Stimulated activated CD8-positive, alpha-beta memory T cell treated with anti-CD3 and anti-CD28 coated beads, Interleukin-4, amount 100 ng/mL, for 1 hour (primary cell): ENCODE measurements at regions not wholly inside any gene's neighbourhood (a gene's known extent, or its start where the extent isn't known, plus 50 kb on each side); places are given as distances from the start of the nearest gene placed in this dataset.
A peak's percentile ranks its signal among the peaks of the same experiment; 100 is the strongest.

ENCODE experiments used
- DNase-seq, 2 donors: peaks; one replicate each; pipeline ENCODE4 v3.0.0-alpha.2; 2020; ENCODE audit warnings: low read depth in 2 of 2, low spot score in 1 of 2

- peak; percentile 9 to 17 for DNase-seq
These were observed 205.9 kb upstream of the IGF1R start for GRCh38 chr15:98442379-98442833.

- no peak for DNase-seq
These were observed 205.4 kb upstream of the IGF1R start for GRCh38 chr15:98442901-98443300.

DNA sequence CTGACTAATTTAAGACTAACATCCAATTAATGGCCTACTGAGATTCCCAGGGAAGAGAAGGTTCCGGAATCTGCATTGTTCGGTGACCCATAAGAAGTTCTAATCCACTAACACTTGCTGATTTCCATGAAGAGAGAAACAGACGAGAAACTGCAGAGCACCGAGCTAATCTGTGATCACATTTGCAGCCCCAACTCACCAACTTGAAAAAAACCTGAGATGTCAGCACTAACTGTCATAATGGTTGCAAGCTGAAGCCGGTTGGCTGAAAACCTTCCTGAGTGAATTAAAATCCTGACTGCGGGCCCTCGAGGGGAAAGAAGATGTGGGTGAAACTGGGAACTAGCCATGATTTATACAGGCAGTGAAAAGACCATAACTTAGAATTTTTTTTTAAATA lies 204.8 kb upstream of the IGF1R start:
- no peak for DNase-seq

- no peak for DNase-seq
These were observed 204.2 kb upstream of the IGF1R start for GRCh38 chr15:98444138-98444537.

DNA sequence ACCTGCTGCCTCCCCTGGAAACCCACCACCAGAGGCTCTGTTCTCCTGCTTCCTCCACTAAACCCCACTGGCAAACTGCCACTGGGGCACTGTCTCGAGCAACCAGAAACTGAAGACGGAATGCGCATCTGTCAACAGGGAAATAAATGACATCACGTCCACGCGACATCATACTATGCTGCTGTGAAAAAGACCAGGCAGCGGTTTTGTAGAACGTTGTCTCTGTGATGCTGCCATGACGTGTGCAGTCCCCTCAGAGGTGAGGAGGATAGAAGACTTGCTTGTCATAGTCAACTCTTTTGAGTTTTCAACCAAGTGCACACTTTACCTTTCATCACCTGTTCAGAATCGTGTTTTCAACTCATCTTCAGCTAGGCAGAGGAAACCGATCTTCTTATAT lies 203.0 kb upstream of the IGF1R start:
- no peak for DNase-seq

DNA sequence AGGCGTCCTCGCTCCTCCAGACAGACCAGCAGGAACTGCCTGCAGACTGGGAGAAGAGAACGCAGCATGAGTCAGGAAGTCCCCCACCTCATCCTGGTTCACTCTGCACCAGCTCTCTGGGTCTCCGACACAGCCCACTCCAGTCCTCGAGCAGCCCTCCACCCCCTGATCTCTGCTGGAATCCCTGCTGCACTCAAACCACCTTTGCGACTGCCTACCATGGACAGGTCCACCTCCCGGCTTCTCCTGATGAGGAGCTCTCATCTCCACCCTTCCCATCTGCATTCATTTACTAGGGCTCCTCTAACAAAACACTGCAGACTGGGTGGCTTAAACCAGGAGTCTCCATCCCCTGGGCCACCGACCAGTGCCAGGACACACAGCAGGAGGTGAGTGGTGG lies 202.3 kb upstream of the IGF1R start:
- DNase-seq = no peak

GRCh38 chr15:98447069-98447468 lies 201.3 kb upstream of the IGF1R start:
- no peak for DNase-seq

GRCh38 chr15:98451236-98451635 lies 197.1 kb upstream of the IGF1R start:
- no peak for DNase-seq

DNA sequence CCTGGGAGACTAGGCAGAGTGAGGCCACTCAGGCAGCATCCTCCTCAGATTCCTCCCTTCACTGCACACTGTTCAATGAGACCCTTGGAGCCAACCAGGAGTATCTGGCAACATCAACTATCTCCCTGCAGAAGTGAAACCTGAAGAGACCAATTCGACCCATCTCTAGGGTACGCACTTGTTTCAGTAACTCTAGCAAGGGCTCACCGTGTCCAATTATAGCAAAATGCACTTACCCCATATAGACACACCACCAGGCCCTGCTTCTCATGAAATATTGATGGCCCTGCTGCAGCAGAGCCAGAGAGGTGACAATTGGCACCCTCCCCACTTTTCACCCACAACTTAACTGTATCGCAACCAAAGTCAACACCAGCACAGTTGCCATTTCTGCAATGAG lies 196.1 kb upstream of the IGF1R start:
- no peak for DNase-seq

GRCh38 chr15:98455904-98456303 lies 192.4 kb upstream of the IGF1R start:
- DNase-seq = no peak

DNA sequence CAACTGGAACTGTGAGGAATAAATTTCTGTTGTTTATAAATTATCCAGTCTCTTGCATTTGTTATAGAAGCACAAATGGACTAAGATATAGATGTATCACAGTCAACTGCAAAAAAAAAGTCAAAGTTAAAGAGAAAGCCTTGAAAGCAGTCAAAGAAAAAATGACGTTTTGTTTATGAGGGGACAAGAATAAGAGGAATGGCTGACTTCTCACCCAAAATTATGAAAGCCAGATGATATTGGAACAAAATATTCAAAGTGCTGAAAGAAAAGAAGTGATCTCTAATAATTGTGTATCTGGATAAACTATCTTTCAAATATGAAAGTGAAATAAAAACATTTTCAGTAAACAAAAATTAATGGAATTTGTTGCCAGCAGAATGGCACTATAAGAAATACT lies 171.8 kb upstream of the IGF1R start:
- no peak for DNase-seq

DNA sequence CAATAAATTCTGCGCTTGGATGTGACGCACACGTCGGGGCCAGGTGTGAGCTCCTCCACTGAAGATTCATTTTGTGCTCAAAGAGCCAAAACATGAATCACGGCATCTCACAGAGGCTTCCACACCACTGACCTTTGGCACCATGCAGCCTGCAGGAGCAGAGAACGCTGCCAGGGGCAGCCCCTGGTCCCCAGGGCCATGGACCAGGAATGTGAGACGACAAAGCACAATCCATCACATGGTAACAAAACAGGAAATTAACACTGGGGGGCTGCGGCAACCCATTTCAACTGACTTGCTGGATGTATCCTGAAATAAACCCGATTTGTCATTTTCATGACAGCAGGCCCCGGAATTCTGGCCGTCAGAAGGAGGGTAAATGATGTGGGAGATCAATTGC lies 167.5 kb upstream of the IGF1R start:
- DNase-seq = no peak

GRCh38 chr15:98483575-98484130 lies 164.7 kb upstream of the IGF1R start:
- no peak for DNase-seq

DNA sequence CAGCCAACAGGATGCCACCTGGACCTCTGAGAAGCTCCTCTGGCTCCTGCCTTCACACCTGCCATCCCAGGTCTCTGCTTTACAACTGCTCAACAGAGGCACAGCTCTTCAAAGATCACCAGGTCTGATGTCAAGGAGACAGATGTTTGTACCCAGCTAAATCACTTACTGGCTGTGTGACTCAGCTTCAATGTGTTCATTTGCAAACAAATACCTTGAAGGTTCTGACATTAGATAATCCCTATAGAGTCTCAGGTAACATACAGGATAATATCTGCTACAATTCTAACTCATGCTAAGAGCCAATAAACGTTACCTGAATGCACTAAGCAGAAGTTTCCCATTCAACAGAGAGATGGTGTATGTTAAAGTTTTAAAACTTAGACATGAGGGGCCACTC lies 163.4 kb upstream of the IGF1R start:
- DNase-seq = no peak

DNA sequence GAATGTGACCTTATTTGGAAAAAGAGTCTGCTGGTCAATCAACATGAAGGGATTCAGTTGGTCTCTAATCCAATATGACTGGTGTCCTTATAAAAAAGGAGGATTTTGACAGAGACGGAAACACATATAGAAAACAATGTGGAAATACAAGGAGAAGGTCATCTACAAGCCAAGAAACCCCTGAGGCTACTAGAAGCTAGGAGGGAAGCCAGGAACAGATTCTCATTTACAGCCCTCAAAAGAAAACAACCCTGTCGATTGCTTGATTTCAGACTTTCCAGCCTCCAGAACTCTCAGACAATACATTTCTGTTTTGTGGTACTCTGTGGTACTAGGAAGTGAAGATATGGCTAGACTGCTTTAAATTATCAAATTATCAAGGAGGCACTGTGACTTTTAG lies 162.9 kb upstream of the IGF1R start:
- no peak for DNase-seq

- DNase-seq = no peak
These were observed 154.3 kb upstream of the IGF1R start for GRCh38 chr15:98493966-98494511.

GRCh38 chr15:98501192-98501591 lies 147.1 kb upstream of the IGF1R start:
- DNase-seq = no peak

DNA sequence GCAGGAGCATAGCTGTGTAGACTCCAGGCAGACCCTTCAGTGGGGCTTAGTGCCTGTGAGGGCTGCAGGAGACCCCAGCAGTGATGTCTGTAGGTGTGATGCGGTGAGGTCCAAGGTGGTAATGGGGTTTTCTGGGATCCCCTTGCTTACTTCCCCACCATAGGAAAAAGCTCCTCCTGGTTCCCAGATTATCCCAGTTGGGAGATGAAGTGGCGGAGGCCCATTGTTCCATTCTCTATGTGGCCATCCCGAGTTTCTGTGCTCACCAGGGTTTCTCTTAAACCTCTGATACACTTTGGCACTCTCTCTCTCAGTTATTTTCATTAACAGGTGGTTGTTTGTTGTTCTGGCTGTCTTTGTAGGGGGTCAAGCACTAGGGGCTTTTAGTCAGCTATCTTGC lies 146.7 kb upstream of the IGF1R start:
- DNase-seq = no peak

DNA sequence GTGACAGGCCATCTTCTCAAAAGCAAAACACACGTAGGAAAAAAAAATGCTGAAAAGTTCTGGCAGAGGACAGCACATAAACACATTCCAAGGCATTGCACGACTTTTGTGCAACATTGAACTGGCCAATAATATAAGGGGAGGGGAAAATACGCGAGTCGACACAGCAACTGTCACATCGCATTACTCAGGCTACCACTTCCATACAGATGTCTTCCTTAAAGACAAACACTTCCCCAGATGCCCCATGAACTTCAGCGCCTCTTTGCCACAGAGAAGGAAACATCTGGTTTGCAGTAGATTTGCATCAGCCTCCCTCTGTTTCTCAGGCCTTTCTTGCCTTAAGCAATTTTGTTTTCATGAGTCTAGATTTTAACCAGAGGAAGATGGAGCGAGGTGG lies 144.4 kb upstream of the IGF1R start:
- no peak for DNase-seq

GRCh38 chr15:98504998-98505397 lies 143.3 kb upstream of the IGF1R start:
- no peak for DNase-seq

GRCh38 chr15:98505611-98506031 lies 142.7 kb upstream of the IGF1R start:
- DNase-seq = no peak

GRCh38 chr15:98506172-98506571 lies 142.2 kb upstream of the IGF1R start:
- no peak for DNase-seq

DNA sequence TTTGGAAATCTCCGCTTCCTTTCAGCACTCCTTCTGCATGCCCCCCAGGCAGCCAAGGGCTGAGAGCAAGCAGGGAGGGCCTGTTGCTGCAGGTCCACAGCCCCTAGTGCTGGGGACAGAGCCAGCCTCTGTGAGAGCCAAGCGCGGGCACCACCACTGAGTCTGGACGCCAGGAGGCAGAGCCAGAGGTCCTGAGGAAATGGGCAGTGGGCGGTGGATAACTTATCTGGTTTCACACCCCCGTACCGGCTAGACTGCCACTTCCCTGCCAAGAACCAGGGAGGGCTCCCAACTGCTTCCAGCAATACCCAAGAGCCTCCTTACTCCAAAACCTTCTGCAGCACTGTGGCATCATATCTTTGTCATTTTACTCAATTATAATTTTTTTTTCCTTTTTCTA lies 141.6 kb upstream of the IGF1R start:
- no peak for DNase-seq
